Skin of body (tissue), 1 donor: ENCODE measurements at regions not wholly inside any gene's neighbourhood (a gene's known extent, or its start where the extent isn't known, plus 50 kb on each side); places are given as distances from the start of the nearest gene placed in this dataset.

ENCODE experiments used
- DNase-seq: peaks from one replicate; lab custom pipeline; 2025; lab: John Stamatoyannopoulos, UW

GRCh38 chr6:3527651-3527977 is 70.8 kb upstream of the SLC22A23 start:
- DNase-seq, result no peak

- no peak for DNase-seq
Observed at GRCh38 chr6:3526962-3527650, 70.3 kb upstream of the SLC22A23 start.

- DNase-seq, result no peak
Observed at GRCh38 chr6:3525915-3526314, 69.1 kb upstream of the SLC22A23 start.

GRCh38 chr6:3524456-3524855 is 67.6 kb upstream of the SLC22A23 start:
- no peak for DNase-seq

- no peak for DNase-seq
Observed at GRCh38 chr6:3523966-3524365, 67.1 kb upstream of the SLC22A23 start.

- DNase-seq, result no peak
Observed at GRCh38 chr6:3523271-3523670, 66.4 kb upstream of the SLC22A23 start.

- DNase-seq, result no peak
Observed at GRCh38 chr6:3522561-3523260, 65.9 kb upstream of the SLC22A23 start.

GRCh38 chr6:3520281-3521230 is 63.7 kb upstream of the SLC22A23 start:
- DNase-seq, result no peak

GRCh38 chr6:3518356-3519190 is 61.7 kb upstream of the SLC22A23 start:
- DNase-seq, result no peak

GRCh38 chr6:3517350-3517749 is 60.5 kb upstream of the SLC22A23 start:
- no peak for DNase-seq

GRCh38 chr6:3516092-3516491 is 59.2 kb upstream of the SLC22A23 start:
- DNase-seq, result no peak

GRCh38 chr6:3515669-3516068 is 58.8 kb upstream of the SLC22A23 start:
- DNase-seq, result no peak

- no peak for DNase-seq
Observed at GRCh38 chr6:3513416-3513815, 56.6 kb upstream of the SLC22A23 start.

GRCh38 chr6:3512832-3513231 is 56.0 kb upstream of the SLC22A23 start:
- DNase-seq, result no peak

GRCh38 chr6:3510617-3511016 is 53.8 kb upstream of the SLC22A23 start:
- no peak for DNase-seq

- DNase-seq, result no peak
Observed at GRCh38 chr6:3510178-3510577, 53.3 kb upstream of the SLC22A23 start.

GRCh38 chr6:3509336-3509735 is 52.5 kb upstream of the SLC22A23 start:
- no peak for DNase-seq

- no peak for DNase-seq
Observed at GRCh38 chr6:3506751-3507383, 50.0 kb upstream of the SLC22A23 start.
